ENCODE measurements at regions not wholly inside any gene's neighbourhood (a gene's known extent, or its start where the extent isn't known, plus 50 kb on each side); places are given as distances from the start of the nearest gene placed in this dataset.

- Histone ChIP-seq H4K20me1 (ENCODE audit: control insufficient read depth, insufficient read depth) (no peaks in the 10 kb centered on the region), H3K4me1 (ENCODE audit: control insufficient read depth, insufficient read depth, low read length) (no peaks in the 10 kb centered on the region), H3K27ac (ENCODE audit: control insufficient read depth, insufficient read depth) (no peak overlapping the region), H3K36me3 (ENCODE audit: control insufficient read depth in 2 of 2, insufficient read depth in 2 of 2, low read length in 1 of 2) (no peaks in the 10 kb centered on the region), H3K79me2 (ENCODE audit: control insufficient read depth, insufficient read depth, low read length) (no peaks in the 10 kb centered on the region), H3K4me2 (ENCODE audit: control insufficient read depth, insufficient read depth) (no peak overlapping the region), H3K9me3 (replicated peaks; ENCODE audit: control insufficient read depth, insufficient read depth, low read length) (no peaks in the 10 kb centered on the region; the same call in 2 of the 3 replicates), H2AFZ (ENCODE audit: control insufficient read depth, low read depth, low read length) (no peak overlapping the region), H3K27me3 (replicated peaks in 1 of 2; ENCODE audit: control insufficient read depth in 2 of 2, insufficient read depth in 2 of 2, low read length in 1 of 2) (no peaks in the 10 kb centered on the region), H3K9ac (ENCODE audit: control insufficient read depth, insufficient read depth, low read length) (no peak overlapping the region), H3K4me3 (no peak overlapping the region)
- intact Hi-C loops (cut with micrococcal nuclease; ENCODE audit: unreplicated experiment) (no loop called here), in situ Hi-C loops (cut with MboI) (no loop called here)
- 52% methylated on average over 13 of the region's 13 CpGs for WGBS (ENCODE audit: insufficient coverage, insufficient replicate concordance, low lambda C conversion rate, missing lambda C conversion rate)
- FAIRE-seq, result no peak
- BruUV-seq (replicated peaks), result no TSS peak
- TF ChIP-seq SKIL (IDR thresholded peaks at IDR 0.05; ENCODE audit: low read depth, poor library complexity, severe bottlenecking) (no peak), LARP7 (IDR thresholded peaks at IDR 0.05) (no peak), NBN (IDR thresholded peaks at IDR 0.05) (no peak), BCL11A (IDR thresholded peaks at IDR 0.05; ENCODE audit: low read depth, low read length) (no peak), RCOR1 (conservative IDR thresholded peaks at IDR 0.05; ENCODE audit: low read depth, low read length) (no peak), SUPT20H (IDR thresholded peaks at IDR 0.05; ENCODE audit: borderline replicate concordance, control insufficient read depth, low read depth, low read length) (no peak), BCL3 (IDR thresholded peaks at IDR 0.05; ENCODE audit: borderline replicate concordance, insufficient read depth, low read depth, low read length, poor library complexity, severe bottlenecking) (no peak), SMAD1 (IDR thresholded peaks at IDR 0.05; ENCODE audit: low read depth, partially characterized antibody) (no peak), ETV6 (conservative IDR thresholded peaks at IDR 0.05 in 1 of 2, IDR thresholded peaks at IDR 0.05 in 1 of 2; ENCODE audit: borderline replicate concordance in 1 of 2, low read depth in 1 of 2) (no peak), MAX (IDR thresholded peaks at IDR 0.05; ENCODE audit: low read depth, low read length) (no peak), E4F1 (IDR thresholded peaks at IDR 0.05; ENCODE audit: borderline replicate concordance, partially characterized antibody) (no peak), MTA2 (IDR thresholded peaks at IDR 0.05; ENCODE audit: low read depth) (no peak), FOS (IDR thresholded peaks at IDR 0.05; ENCODE audit: borderline replicate concordance, extremely low read depth, insufficient read length) (no peak), HDAC6 (IDR thresholded peaks at IDR 0.05; ENCODE audit: unreplicated experiment) (no peak), SPI1 (IDR thresholded peaks at IDR 0.05; ENCODE audit: borderline replicate concordance, insufficient read depth, low read depth, low read length) (no peak), NRF1 (conservative IDR thresholded peaks at IDR 0.05; ENCODE audit: low read depth, low read length) (no peak), NFYA (IDR thresholded peaks at IDR 0.05; ENCODE audit: borderline replicate concordance, low read depth, low read length) (no peak), ZNF217 (IDR thresholded peaks at IDR 0.05) (no peak), SMAD5 (IDR thresholded peaks at IDR 0.05; ENCODE audit: low read depth) (no peak)
- POLR2A ChIA-PET, result no interaction called here
- RAD21 ChIA-PET (ENCODE audit: unreplicated experiment), result no interaction called here
- CTCF ChIA-PET, result no interaction called here
- no peak for DNase-seq (ENCODE audit: low read depth, low spot score)
- SMC1A ChIA-PET (ENCODE audit: uncharacterized antibody, unreplicated experiment), result no interaction called here
- no peak for ATAC-seq
Observed at GRCh38 chr5:2912741-2913140, 161.3 kb upstream of the IRX2 start.
